ENCODE measurements at regions not wholly inside any gene's neighbourhood (a gene's known extent, or its start where the extent isn't known, plus 50 kb on each side); places are given as distances from the start of the nearest gene placed in this dataset.

- TF ChIP-seq POLR2A (IDR thresholded peaks at IDR 0.05) (no peak), CTCF (IDR thresholded peaks at IDR 0.05) (no peak)
- Histone ChIP-seq H3K4me1 (no peaks in the 10 kb centered on the region), H3K36me3 (no peaks in the 10 kb centered on the region), H3K27ac (no peak overlapping the region), H3K27me3 (peaks cover 0 to 3% (median 0%) of the 10 kb centered on the region in 9 donors), H3K4me3 (no peak overlapping the region), H3K9me3 (peaks cover 0 to 5% (median 0%) of the 10 kb centered on the region in 12 donors)
- 28 to 59% (median 48%) methylated on average over 1 of the region's 1 CpG for WGBS, 4 donors
- intact Hi-C loops (cut with DNase I), result no loop called here
- no peak for DNase-seq
- ATAC-seq, result peak in 1 of 4 donors; percentile 58
These were observed 359.8 kb upstream of the HTR2A start for GRCh38 chr13:47256618-47257017.

GRCh38 chr13:47252627-47253026 lies 355.8 kb upstream of the HTR2A start:
- no peaks in the 10 kb centered on the region for H3K36me3 ChIP-seq

GRCh38 chr13:47251771-47252170 lies 354.9 kb upstream of the HTR2A start:
- no peaks in the 10 kb centered on the region for H3K36me3 ChIP-seq
- no peak for ATAC-seq
- intact Hi-C loops (cut with DNase I), result no loop called here
- DNase-seq, result no peak
- no peaks in the 10 kb centered on the region for H3K9me3 ChIP-seq
- TF ChIP-seq CTCF (IDR thresholded peaks at IDR 0.05) (no peak), POLR2A (IDR thresholded peaks at IDR 0.05) (no peak)
- H3K4me1 ChIP-seq, result no peaks in the 10 kb centered on the region
- no peaks in the 10 kb centered on the region for H3K27me3 ChIP-seq
- no peak overlapping the region for H3K4me3 ChIP-seq
- H3K27ac ChIP-seq, result no peak overlapping the region
- WGBS, 4 donors, result 62 to 66% (median 64%) methylated on average over 4 of the region's 4 CpGs

More at GRCh38 chr13:47252627-47253026, 355.8 kb upstream of the HTR2A start:
- H3K4me1 ChIP-seq, result no peaks in the 10 kb centered on the region
- H3K27ac ChIP-seq, result no peak overlapping the region
- no peak overlapping the region for H3K4me3 ChIP-seq
- WGBS, 4 donors, result 78 to 100% (median 85%) methylated on average over 1 of the region's 1 CpG
- no peak for DNase-seq
- H3K9me3 ChIP-seq, result no peaks in the 10 kb centered on the region
- ATAC-seq, result no peak
- TF ChIP-seq POLR2A (IDR thresholded peaks at IDR 0.05) (no peak), CTCF (IDR thresholded peaks at IDR 0.05) (no peak)
- intact Hi-C loops (cut with DNase I), result no loop called here
- H3K27me3 ChIP-seq, result no peaks in the 10 kb centered on the region

- TF ChIP-seq POLR2A (IDR thresholded peaks at IDR 0.05), result no peak
- TF ChIP-seq CTCF (IDR thresholded peaks at IDR 0.05), result no peak
- no peaks in the 10 kb centered on the region for H3K36me3 ChIP-seq
- intact Hi-C loops (cut with DNase I), result no loop called here
- H3K9me3 ChIP-seq, result peaks cover 0 to 3% (median 0%) of the 10 kb centered on the region in 12 donors
- no peaks in the 10 kb centered on the region for H3K27me3 ChIP-seq
- DNase-seq, result no peak
- H3K27ac ChIP-seq, result no peak overlapping the region
- H3K4me1 ChIP-seq, result no peaks in the 10 kb centered on the region
- H3K4me3 ChIP-seq, result no peak overlapping the region
- ATAC-seq, result no peak
- WGBS, 4 donors, result 65 to 73% (median 69%) methylated on average over 7 of the region's 7 CpGs
These were observed 353.3 kb upstream of the HTR2A start for GRCh38 chr13:47250146-47250545.

All from heart left ventricle (tissue), 16 donors.